ENCODE measurements at regions not wholly inside any gene's neighbourhood (a gene's known extent, or its start where the extent isn't known, plus 50 kb on each side); places are given as distances from the start of the nearest gene placed in this dataset.

DNA sequence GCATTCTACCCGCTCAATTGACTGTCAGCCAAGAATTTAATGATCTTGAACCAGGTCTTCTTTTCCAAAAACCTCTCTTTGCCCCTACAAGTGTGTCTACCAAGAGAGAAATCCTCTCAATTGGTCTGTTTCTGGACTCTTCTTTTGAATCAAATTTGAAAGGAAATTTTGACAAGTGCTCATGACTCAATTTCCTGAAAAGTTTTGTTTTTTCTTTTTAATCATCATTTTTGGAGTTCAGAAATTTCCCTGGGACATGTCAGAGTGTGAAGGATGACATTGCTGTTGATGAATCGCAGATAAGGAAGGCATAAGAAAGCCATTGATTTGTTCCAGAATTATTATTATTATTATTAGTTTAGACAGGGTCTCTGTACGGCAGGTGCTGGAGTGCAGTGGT lies 88.2 kb upstream of the AKT3 start:
- TF ChIP-seq, protein P1, sequence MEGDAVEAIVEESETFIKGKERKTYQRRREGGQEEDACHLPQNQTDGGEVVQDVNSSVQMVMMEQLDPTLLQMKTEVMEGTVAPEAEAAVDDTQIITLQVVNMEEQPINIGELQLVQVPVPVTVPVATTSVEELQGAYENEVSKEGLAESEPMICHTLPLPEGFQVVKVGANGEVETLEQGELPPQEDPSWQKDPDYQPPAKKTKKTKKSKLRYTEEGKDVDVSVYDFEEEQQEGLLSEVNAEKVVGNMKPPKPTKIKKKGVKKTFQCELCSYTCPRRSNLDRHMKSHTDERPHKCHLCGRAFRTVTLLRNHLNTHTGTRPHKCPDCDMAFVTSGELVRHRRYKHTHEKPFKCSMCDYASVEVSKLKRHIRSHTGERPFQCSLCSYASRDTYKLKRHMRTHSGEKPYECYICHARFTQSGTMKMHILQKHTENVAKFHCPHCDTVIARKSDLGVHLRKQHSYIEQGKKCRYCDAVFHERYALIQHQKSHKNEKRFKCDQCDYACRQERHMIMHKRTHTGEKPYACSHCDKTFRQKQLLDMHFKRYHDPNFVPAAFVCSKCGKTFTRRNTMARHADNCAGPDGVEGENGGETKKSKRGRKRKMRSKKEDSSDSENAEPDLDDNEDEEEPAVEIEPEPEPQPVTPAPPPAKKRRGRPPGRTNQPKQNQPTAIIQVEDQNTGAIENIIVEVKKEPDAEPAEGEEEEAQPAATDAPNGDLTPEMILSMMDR (IDR thresholded peaks at IDR 0.05), result no peak
- TF ChIP-seq POLR2AphosphoS5 (IDR thresholded peaks at IDR 0.05) (no peak), POLR2A (IDR thresholded peaks at IDR 0.05) (no peak)
